Astrocyte (in vitro differentiated cells and primary cell): ENCODE measurements at regions not wholly inside any gene's neighbourhood (a gene's known extent, or its start where the extent isn't known, plus 50 kb on each side); places are given as distances from the start of the nearest gene placed in this dataset.
"Not testable (repeated sequence)": the region's sequence is repeated elsewhere in the genome, so short reads cannot be mapped to it uniquely, and the experiment has no call there.

ENCODE experiments used
- DNase-seq: peaks from one replicate; pipeline ENCODE4 v3.0.0-alpha.2; 2010; ENCODE audit warnings: low read depth
- FAIRE-seq: peaks from 2 replicates; lab custom pipeline; 2011; peaks lifted over from hg19 to GRCh38; lab: Jason Lieb, UNC
- H2AFZ ChIP-seq: 2 replicates; pipeline ENCODE4 v1.6.0; 2012; ENCODE audit warnings: low read depth, low read length, inconsistent platforms
- H3K27ac ChIP-seq: 2 replicates; pipeline ENCODE4 v1.5.1; 2011; ENCODE audit warnings: low read depth, low read length, inconsistent platforms
- H3K27me3 ChIP-seq: 2 replicates; pipeline ENCODE4 v1.6.0; 2011; ENCODE audit warnings: low read length, inconsistent platforms; ENCODE audit not compliant: insufficient read depth
- H3K36me3 ChIP-seq: 2 replicates; pipeline ENCODE4 v1.5.1; 2011; ENCODE audit warnings: low read length, inconsistent platforms; ENCODE audit not compliant: insufficient read depth
- H3K4me1 ChIP-seq: 2 replicates; pipeline ENCODE4 v1.5.1; 2011; ENCODE audit warnings: low read length, inconsistent platforms; ENCODE audit not compliant: insufficient read depth
- H3K4me2 ChIP-seq: 2 replicates; pipeline ENCODE4 v1.6.0; 2012; ENCODE audit warnings: low read length, inconsistent platforms
- H3K4me3 ChIP-seq: 2 replicates; pipeline ENCODE4 v1.5.1; 2011; ENCODE audit warnings: low read depth, mild to moderate bottlenecking, low read length, inconsistent platforms; ENCODE audit not compliant: insufficient read depth
- H3K79me2 ChIP-seq: 2 replicates; pipeline ENCODE4 v1.6.0; 2012; ENCODE audit warnings: mild to moderate bottlenecking, low read length, inconsistent platforms; ENCODE audit not compliant: insufficient read depth
- H3K9ac ChIP-seq: 2 replicates; pipeline ENCODE4 v1.6.0; 2012; ENCODE audit warnings: mild to moderate bottlenecking, low read length, inconsistent platforms
- H3K9me3 ChIP-seq: 2 replicates; pipeline ENCODE4 v1.5.1; 2012; ENCODE audit warnings: low read depth, mild to moderate bottlenecking, low read length, inconsistent platforms; ENCODE audit not compliant: insufficient read depth
- H4K20me1 ChIP-seq: 2 replicates; pipeline ENCODE4 v1.6.0; 2012; ENCODE audit warnings: low read length, inconsistent platforms; ENCODE audit not compliant: insufficient read depth
- H3K27ac Mint-ChIP-seq: one replicate; pipeline ENCODE4 v1.8.0; 2021; ENCODE audit warnings: mild to moderate bottlenecking, mixed read lengths; ENCODE audit not compliant: unreplicated experiment
- H3K27me3 Mint-ChIP-seq: one replicate; pipeline ENCODE4 v1.8.0; 2021; ENCODE audit warnings: low read depth, mixed read lengths; ENCODE audit not compliant: unreplicated experiment
- H3K36me3 Mint-ChIP-seq: one replicate; pipeline ENCODE4 v1.8.0; 2021; ENCODE audit warnings: low read depth, mixed read lengths; ENCODE audit not compliant: unreplicated experiment
- H3K4me1 Mint-ChIP-seq: one replicate; pipeline ENCODE4 v1.8.0; 2021; ENCODE audit warnings: low read depth, mixed read lengths; ENCODE audit not compliant: unreplicated experiment
- H3K4me3 Mint-ChIP-seq: one replicate; pipeline ENCODE4 v1.8.0; 2021; ENCODE audit warnings: mild to moderate bottlenecking, moderate library complexity, mixed read lengths; ENCODE audit not compliant: unreplicated experiment
- H3K9me3 Mint-ChIP-seq: one replicate; pipeline ENCODE4 v1.8.0; 2021; ENCODE audit warnings: mild to moderate bottlenecking, mixed read lengths; ENCODE audit not compliant: unreplicated experiment
- EZH2 ChIP-seq: IDR thresholded peaks from 2 replicates; pipeline ENCODE4 v1.6.1; 2012; ENCODE audit warnings: mild to moderate bottlenecking, low read length, inconsistent platforms; ENCODE audit not compliant: insufficient read depth
- TF ChIP-seq, protein P1 (sequence below): IDR thresholded peaks from 2 replicates; pipeline ENCODE4 v1.5.1; 2011; ENCODE audit warnings: low read depth, mild to moderate bottlenecking, inconsistent platforms, low read length, moderate library complexity; ENCODE audit not compliant: insufficient read depth

DNA sequence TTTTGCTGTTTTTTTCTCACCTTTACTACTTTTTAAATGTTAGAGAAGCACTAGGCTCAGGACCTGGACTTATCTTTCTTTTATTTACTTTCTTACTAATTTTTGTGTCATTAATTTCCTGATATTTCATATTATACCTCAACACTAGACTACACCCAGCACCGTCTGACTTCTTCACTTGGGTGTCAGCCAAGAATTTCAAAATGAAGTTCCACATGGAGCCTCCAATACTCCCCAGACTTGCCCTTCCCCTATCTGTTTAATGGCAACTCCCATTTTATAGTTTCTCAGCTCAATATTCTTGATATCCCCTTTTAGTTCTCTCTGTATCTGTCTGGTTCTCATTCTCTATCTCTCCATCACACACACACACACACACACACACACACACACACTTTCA is 139.3 kb downstream of the USP22 start:
- not testable (repeated sequence) for H3K4me1 Mint-ChIP-seq, H3K36me3 ChIP-seq, H3K27ac ChIP-seq, H4K20me1 ChIP-seq, H3K9ac ChIP-seq, H3K9me3 ChIP-seq, H3K27me3 ChIP-seq, H3K36me3 Mint-ChIP-seq, H3K4me3 Mint-ChIP-seq, H3K79me2 ChIP-seq, H3K27ac Mint-ChIP-seq, H2AFZ ChIP-seq, H3K4me3 ChIP-seq, H3K4me1 ChIP-seq, H3K27me3 Mint-ChIP-seq, H3K4me2 ChIP-seq, H3K9me3 Mint-ChIP-seq, FAIRE-seq, DNase-seq

DNA sequence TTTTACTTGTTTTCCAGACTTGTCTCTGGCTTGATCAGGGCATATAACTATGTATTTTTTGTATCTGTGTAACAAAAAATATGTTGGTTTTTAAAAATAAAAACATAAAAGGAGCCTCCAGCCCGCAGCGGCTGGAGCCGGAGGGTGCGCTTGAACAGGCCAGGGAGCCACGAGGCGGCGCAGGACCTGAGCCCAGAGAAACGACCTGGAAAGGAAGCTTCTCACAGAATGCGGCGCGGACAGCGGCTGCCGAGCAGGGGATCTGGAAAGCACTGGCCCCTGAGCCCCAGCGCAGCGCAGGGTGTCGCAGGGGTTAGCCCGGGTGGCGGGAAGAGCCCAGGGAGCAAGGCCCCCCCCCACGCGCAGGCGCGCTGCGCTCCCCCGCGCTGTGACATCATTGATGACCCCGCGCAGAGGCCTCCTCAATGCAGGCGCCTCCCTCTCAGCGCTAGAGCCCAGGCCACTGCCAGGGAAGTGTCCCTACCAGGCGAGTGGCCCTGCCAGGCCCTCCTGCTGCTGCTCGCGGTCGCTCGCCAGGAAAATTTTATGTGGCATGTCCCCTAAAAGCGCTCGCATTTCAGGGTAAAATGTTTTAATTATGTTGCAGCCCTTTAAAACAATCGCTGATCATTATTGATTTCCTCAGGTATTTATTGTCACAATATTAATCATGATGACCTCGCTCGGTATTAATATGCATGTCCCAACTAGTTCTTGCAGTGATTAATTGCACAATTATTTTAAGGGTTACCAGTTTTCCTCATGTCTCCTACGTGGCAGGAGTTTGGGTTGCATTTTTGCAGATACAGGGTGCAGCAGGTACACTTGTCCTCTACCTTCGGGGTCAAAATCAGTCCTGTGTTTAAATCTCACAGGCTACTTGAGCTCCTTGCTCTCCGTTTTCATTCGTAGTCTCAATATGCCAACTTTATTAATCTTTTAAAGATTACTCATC is 134.2 kb downstream of the USP22 start:
- DNase-seq (peak; percentile 52), FAIRE-seq (no peak)
- Histone ChIP-seq H3K36me3 (no peaks in the 10 kb centered on the region), H3K4me1 (peaks cover 6% of the 10 kb centered on the region), H3K4me2 (peak overlapping the region; percentile 94), H2AFZ (peak overlapping the region; percentile 99), H3K9me3 (no peaks in the 10 kb centered on the region), H3K27ac (peak overlapping the region; percentile 81), H3K4me3 (peak overlapping the region; percentile 73), H3K9ac (peak overlapping the region; percentile 81), H3K79me2 (no peaks in the 10 kb centered on the region), H3K27me3 (no peaks in the 10 kb centered on the region), H4K20me1 (no peaks in the 10 kb centered on the region)
- H3K27ac Mint-ChIP-seq = peak overlapping the region; percentile 13
- H3K36me3 Mint-ChIP-seq = no peaks in the 10 kb centered on the region
- no peak for TF ChIP-seq EZH2
- TF ChIP-seq, protein P1, sequence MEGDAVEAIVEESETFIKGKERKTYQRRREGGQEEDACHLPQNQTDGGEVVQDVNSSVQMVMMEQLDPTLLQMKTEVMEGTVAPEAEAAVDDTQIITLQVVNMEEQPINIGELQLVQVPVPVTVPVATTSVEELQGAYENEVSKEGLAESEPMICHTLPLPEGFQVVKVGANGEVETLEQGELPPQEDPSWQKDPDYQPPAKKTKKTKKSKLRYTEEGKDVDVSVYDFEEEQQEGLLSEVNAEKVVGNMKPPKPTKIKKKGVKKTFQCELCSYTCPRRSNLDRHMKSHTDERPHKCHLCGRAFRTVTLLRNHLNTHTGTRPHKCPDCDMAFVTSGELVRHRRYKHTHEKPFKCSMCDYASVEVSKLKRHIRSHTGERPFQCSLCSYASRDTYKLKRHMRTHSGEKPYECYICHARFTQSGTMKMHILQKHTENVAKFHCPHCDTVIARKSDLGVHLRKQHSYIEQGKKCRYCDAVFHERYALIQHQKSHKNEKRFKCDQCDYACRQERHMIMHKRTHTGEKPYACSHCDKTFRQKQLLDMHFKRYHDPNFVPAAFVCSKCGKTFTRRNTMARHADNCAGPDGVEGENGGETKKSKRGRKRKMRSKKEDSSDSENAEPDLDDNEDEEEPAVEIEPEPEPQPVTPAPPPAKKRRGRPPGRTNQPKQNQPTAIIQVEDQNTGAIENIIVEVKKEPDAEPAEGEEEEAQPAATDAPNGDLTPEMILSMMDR = peak; percentile 50
- H3K4me1 Mint-ChIP-seq = peaks cover 5% of the 10 kb centered on the region
- no peaks in the 10 kb centered on the region for H3K9me3 Mint-ChIP-seq
- peak overlapping the region; percentile 67 for H3K4me3 Mint-ChIP-seq
- no peaks in the 10 kb centered on the region for H3K27me3 Mint-ChIP-seq

DNA sequence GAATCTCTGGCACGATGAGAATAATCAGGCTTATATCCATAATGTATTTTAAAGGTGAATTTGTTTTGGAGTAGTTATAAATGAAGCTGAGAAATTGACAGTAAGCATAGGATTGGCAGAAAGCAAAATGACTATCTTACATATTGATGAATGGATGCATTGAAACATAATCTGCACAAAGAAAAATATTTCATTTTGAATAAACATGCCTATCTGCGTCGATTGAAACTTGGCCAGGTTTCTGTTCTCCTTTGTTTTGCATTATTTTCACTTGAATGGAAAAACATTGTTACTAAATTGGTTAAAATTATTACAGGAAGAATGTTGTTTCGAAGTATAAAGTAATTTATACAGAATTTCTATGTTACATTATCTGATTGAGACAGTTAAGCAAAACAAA is 128.2 kb downstream of the USP22 start:
- H3K79me2 ChIP-seq = no peaks in the 10 kb centered on the region
- no peak for FAIRE-seq

More for the DNA sequence above, 128.2 kb downstream of the USP22 start:
- Histone ChIP-seq H3K27me3 (no peaks in the 10 kb centered on the region), H3K4me3 (no peak overlapping the region), H4K20me1 (no peaks in the 10 kb centered on the region), H3K4me1 (no peaks in the 10 kb centered on the region), H2AFZ (no peak overlapping the region), H3K9ac (no peak overlapping the region), H3K9me3 (no peaks in the 10 kb centered on the region), H3K27ac (no peak overlapping the region), H3K4me2 (no peak overlapping the region), H3K36me3 (no peaks in the 10 kb centered on the region)
- no peak for DNase-seq
- peaks cover 4% of the 10 kb centered on the region for H3K36me3 Mint-ChIP-seq
- H3K4me3 Mint-ChIP-seq = no peak overlapping the region
- no peaks in the 10 kb centered on the region for H3K9me3 Mint-ChIP-seq
- TF ChIP-seq, protein P1 = no peak
- no peak for TF ChIP-seq EZH2
- no peak overlapping the region for H3K27ac Mint-ChIP-seq
- H3K27me3 Mint-ChIP-seq = no peaks in the 10 kb centered on the region
- peaks cover 5% of the 10 kb centered on the region for H3K4me1 Mint-ChIP-seq
